ENCODE measurements at regions not wholly inside any gene's neighbourhood (a gene's known extent, or its start where the extent isn't known, plus 50 kb on each side); places are given as distances from the start of the nearest gene placed in this dataset.

- Histone ChIP-seq H3K4me3 (ENCODE audit: low read length) (no peak overlapping the region), H3K36me3 (replicated peaks; ENCODE audit: low read depth, low read length) (no peaks in the 10 kb centered on the region), H3K4me1 (ENCODE audit: low read length) (no peaks in the 10 kb centered on the region), H3K27me3 (ENCODE audit: low read depth, low read length) (no peaks in the 10 kb centered on the region), H3K79me2 (ENCODE audit: low read length) (no peaks in the 10 kb centered on the region), H3K27ac (ENCODE audit: low read length) (no peak overlapping the region), H2AFZ (ENCODE audit: low read depth, low read length) (no peak overlapping the region), H3K9me3 (ENCODE audit: insufficient read depth, low read length) (0 out of 2 replicates have a peak, but pooled peaks cover 5% of the 10 kb centered on the region), H3K4me2 (ENCODE audit: low read length) (no peak overlapping the region), H4K20me1 (ENCODE audit: insufficient read depth, low read length) (no peaks in the 10 kb centered on the region), H3K9ac (ENCODE audit: low read length) (no peak overlapping the region)
- TF ChIP-seq EZH2phosphoT487 (IDR thresholded peaks at IDR 0.05; ENCODE audit: low read depth) = no peak
- TF ChIP-seq, protein P1, sequence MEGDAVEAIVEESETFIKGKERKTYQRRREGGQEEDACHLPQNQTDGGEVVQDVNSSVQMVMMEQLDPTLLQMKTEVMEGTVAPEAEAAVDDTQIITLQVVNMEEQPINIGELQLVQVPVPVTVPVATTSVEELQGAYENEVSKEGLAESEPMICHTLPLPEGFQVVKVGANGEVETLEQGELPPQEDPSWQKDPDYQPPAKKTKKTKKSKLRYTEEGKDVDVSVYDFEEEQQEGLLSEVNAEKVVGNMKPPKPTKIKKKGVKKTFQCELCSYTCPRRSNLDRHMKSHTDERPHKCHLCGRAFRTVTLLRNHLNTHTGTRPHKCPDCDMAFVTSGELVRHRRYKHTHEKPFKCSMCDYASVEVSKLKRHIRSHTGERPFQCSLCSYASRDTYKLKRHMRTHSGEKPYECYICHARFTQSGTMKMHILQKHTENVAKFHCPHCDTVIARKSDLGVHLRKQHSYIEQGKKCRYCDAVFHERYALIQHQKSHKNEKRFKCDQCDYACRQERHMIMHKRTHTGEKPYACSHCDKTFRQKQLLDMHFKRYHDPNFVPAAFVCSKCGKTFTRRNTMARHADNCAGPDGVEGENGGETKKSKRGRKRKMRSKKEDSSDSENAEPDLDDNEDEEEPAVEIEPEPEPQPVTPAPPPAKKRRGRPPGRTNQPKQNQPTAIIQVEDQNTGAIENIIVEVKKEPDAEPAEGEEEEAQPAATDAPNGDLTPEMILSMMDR (IDR thresholded peaks at IDR 0.05; ENCODE audit: low read depth, low read length) = no peak
Observed at GRCh38 chr20:11468880-11469279, 448.8 kb upstream of the BTBD3 start.

GRCh38 chr20:11469795-11470435, 447.8 kb upstream of the BTBD3 start:
- H3K27ac ChIP-seq (ENCODE audit: low read length) = no peak overlapping the region
- H3K4me3 ChIP-seq (ENCODE audit: low read length) = no peak overlapping the region
- no peak overlapping the region for H2AFZ ChIP-seq (ENCODE audit: low read depth, low read length)
- H3K27me3 ChIP-seq (ENCODE audit: low read depth, low read length) = no peaks in the 10 kb centered on the region
- no peaks in the 10 kb centered on the region for H3K36me3 ChIP-seq (replicated peaks; ENCODE audit: low read depth, low read length)
- H3K4me1 ChIP-seq (ENCODE audit: low read length) = no peaks in the 10 kb centered on the region
- no peaks in the 10 kb centered on the region for H4K20me1 ChIP-seq (ENCODE audit: insufficient read depth, low read length)
- H3K4me2 ChIP-seq (ENCODE audit: low read length) = no peak overlapping the region
- TF ChIP-seq EZH2phosphoT487 (IDR thresholded peaks at IDR 0.05; ENCODE audit: low read depth) = no peak
- no peak overlapping the region for H3K9ac ChIP-seq (ENCODE audit: low read length)
- no peaks in the 10 kb centered on the region for H3K79me2 ChIP-seq (ENCODE audit: low read length)
- H3K9me3 ChIP-seq (ENCODE audit: insufficient read depth, low read length) = 0 out of 2 replicates have a peak, but pooled peaks cover 5% of the 10 kb centered on the region

DNA sequence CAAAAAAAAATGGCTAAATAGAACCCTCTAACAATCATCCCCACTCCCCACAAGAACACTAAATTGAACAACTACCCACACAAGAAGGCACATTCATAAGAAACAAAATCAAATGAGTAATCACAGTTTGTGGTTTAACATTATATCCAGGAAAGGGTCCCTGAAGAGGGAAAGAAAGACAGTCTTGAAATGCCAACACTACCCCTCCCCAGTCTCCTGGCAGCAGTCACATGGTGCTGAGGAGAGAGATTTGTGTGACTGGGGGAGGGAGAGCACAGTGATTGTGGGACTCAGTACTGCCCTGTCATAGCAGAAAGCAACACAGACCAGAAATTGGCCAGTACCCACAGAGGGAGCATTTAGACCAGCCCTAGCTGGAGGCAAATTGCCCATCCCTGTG, 443.7 kb upstream of the BTBD3 start:
- no peak for TF ChIP-seq EZH2phosphoT487 (IDR thresholded peaks at IDR 0.05; ENCODE audit: low read depth)
- TF ChIP-seq, protein P1 (IDR thresholded peaks at IDR 0.05; ENCODE audit: low read depth, low read length) = no peak

DNA sequence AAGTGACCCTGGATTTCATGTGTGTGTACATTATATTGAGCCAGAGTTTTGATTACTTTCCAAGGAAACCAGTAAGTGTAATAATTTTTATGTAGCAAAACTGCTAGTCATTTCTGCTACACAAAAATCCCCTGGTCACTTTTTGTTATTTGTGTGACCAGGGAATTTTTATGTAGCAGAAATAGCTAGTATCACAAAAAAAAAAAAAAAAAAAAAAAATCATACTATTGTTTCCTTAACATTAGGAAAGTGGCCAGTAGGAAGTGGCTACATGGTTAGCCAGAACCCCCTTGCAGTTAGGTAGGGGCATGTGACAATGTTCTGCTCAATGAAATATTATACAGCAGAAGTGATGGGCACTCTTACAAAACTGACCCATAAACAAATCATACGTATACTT, 434.0 kb upstream of the BTBD3 start:
- Histone ChIP-seq H3K4me2 (ENCODE audit: low read length) (no peak overlapping the region), H3K9ac (ENCODE audit: low read length) (no peak overlapping the region), H3K36me3 (replicated peaks; ENCODE audit: low read depth, low read length) (no peaks in the 10 kb centered on the region), H4K20me1 (ENCODE audit: insufficient read depth, low read length) (no peaks in the 10 kb centered on the region), H3K4me1 (ENCODE audit: low read length) (peaks cover 23% of the 10 kb centered on the region), H3K9me3 (ENCODE audit: insufficient read depth, low read length) (no peaks in the 10 kb centered on the region), H3K27me3 (ENCODE audit: low read depth, low read length) (no peaks in the 10 kb centered on the region), H3K4me3 (ENCODE audit: low read length) (no peak overlapping the region), H2AFZ (ENCODE audit: low read depth, low read length) (no peak overlapping the region), H3K27ac (ENCODE audit: low read length) (no peak overlapping the region), H3K79me2 (ENCODE audit: low read length) (no peaks in the 10 kb centered on the region)
- TF ChIP-seq EZH2phosphoT487 (IDR thresholded peaks at IDR 0.05; ENCODE audit: low read depth) = no peak
- TF ChIP-seq, protein P1 (IDR thresholded peaks at IDR 0.05; ENCODE audit: low read depth, low read length) = no peak

More for the DNA sequence above, 443.7 kb upstream of the BTBD3 start:
- 0 out of 2 replicates have a peak, but pooled peaks cover 5% of the 10 kb centered on the region for H3K9me3 ChIP-seq (ENCODE audit: insufficient read depth, low read length)
- H3K79me2 ChIP-seq (ENCODE audit: low read length) = no peaks in the 10 kb centered on the region
- H4K20me1 ChIP-seq (ENCODE audit: insufficient read depth, low read length) = no peaks in the 10 kb centered on the region
- no peaks in the 10 kb centered on the region for H3K27me3 ChIP-seq (ENCODE audit: low read depth, low read length)
- no peak overlapping the region for H2AFZ ChIP-seq (ENCODE audit: low read depth, low read length)
- no peak overlapping the region for H3K4me3 ChIP-seq (ENCODE audit: low read length)
- H3K4me2 ChIP-seq (ENCODE audit: low read length) = no peak overlapping the region
- no peak overlapping the region for H3K9ac ChIP-seq (ENCODE audit: low read length)
- H3K27ac ChIP-seq (ENCODE audit: low read length) = no peak overlapping the region
- H3K4me1 ChIP-seq (ENCODE audit: low read length) = no peaks in the 10 kb centered on the region
- no peaks in the 10 kb centered on the region for H3K36me3 ChIP-seq (replicated peaks; ENCODE audit: low read depth, low read length)

All from OCI-LY3 (cell line).